Spinal cord (tissue), 9 donors: ENCODE measurements at regions not wholly inside any gene's neighbourhood (a gene's known extent, or its start where the extent isn't known, plus 50 kb on each side); places are given as distances from the start of the nearest gene placed in this dataset.

Experiments used
- DNase-seq, 6 donors: peaks; one replicate each; pipeline versions ENCODE4 v3.0.0 to v3.0.0-alpha.2; 2013 to 2015; ENCODE audit warnings: low spot score in 6 of 6, low read depth in 4 of 6
- H3K27ac ChIP-seq: one replicate; pipeline ENCODE4 v1.5.1; 2013; ENCODE audit warnings: low read depth, low read length, control low read depth
- H3K27me3 ChIP-seq: one replicate; pipeline ENCODE4 v1.6.1; 2013; ENCODE audit warnings: low read length; ENCODE audit not compliant: control insufficient read depth, insufficient read depth
- H3K36me3 ChIP-seq: one replicate; pipeline ENCODE4 v1.6.1; 2013; ENCODE audit warnings: low read length; ENCODE audit not compliant: control insufficient read depth, insufficient read depth
- H3K4me1 ChIP-seq: one replicate; pipeline ENCODE4 v1.6.1; 2013; ENCODE audit warnings: low read length; ENCODE audit not compliant: control insufficient read depth, insufficient read depth
- H3K4me3 ChIP-seq: one replicate; pipeline ENCODE4 v1.5.1; 2013; ENCODE audit warnings: low read depth, low read length, control low read depth
- H3K9me3 ChIP-seq: one replicate; pipeline ENCODE4 v1.6.1; 2013; ENCODE audit warnings: low read length; ENCODE audit not compliant: control insufficient read depth, insufficient read depth
- WGBS: methylation state at CpG from one replicate; pipeline ENCODE4 v1.1.5; 2013; ENCODE audit warnings: missing lambda C conversion rate; ENCODE audit not compliant: insufficient coverage; 5-methylcytosine and 5-hydroxymethylcytosine counted together
- donor health status: healthy.

DNA sequence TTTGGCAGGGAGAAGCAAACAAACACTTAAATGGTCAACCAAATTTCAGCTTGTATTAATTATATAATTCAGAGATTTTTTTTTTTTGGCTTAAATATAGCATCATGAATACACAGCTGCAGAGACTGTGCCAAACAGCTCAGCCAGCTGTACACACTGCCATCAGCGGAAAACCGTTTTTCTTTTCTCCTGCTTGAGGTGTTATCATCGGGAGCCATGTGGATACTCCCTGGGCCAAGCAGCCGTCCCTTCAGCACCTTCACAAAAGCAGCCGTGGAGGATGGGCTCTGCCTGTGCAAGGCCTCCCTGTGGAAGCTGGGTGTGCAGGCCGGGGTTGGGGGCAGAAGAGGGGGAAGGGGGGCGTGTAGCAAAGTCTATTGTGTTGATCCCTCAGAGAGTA, 85.0 kb downstream of the NUF2 start:
- H3K27ac ChIP-seq: no peak overlapping the region
- 39% methylated on average over 5 of the region's 7 CpGs for WGBS
- DNase-seq: peak in 2 of 6 donors; percentile 28 to 68

DNA sequence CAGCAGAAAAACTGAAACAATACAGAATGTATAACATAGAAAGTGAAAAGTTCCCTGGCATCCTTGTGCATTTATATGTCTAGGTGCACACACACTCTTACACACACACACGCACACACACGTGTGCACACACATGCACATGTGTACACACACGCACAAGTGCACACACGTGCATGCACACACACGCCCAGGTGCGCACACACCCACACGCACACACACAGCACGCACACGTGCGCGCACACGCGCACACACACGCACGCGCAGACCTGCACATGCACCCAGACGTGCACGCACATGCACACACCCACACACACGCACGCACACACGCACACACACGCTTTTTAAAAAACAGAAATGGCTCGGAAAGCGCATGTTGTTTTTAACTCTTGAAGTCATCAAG, 86.5 kb downstream of the NUF2 start:
- WGBS: 99% methylated on average over 24 of the region's 24 CpGs
- H3K27me3 ChIP-seq: no peaks in the 10 kb centered on the region

More for the DNA sequence above, 85.0 kb downstream of the NUF2 start:
- peaks cover 4% of the 10 kb centered on the region for H3K4me1 ChIP-seq
- no peaks in the 10 kb centered on the region for H3K9me3 ChIP-seq
- no peak overlapping the region for H3K4me3 ChIP-seq
- no peaks in the 10 kb centered on the region for H3K36me3 ChIP-seq
- H3K27me3 ChIP-seq: no peaks in the 10 kb centered on the region

DNA sequence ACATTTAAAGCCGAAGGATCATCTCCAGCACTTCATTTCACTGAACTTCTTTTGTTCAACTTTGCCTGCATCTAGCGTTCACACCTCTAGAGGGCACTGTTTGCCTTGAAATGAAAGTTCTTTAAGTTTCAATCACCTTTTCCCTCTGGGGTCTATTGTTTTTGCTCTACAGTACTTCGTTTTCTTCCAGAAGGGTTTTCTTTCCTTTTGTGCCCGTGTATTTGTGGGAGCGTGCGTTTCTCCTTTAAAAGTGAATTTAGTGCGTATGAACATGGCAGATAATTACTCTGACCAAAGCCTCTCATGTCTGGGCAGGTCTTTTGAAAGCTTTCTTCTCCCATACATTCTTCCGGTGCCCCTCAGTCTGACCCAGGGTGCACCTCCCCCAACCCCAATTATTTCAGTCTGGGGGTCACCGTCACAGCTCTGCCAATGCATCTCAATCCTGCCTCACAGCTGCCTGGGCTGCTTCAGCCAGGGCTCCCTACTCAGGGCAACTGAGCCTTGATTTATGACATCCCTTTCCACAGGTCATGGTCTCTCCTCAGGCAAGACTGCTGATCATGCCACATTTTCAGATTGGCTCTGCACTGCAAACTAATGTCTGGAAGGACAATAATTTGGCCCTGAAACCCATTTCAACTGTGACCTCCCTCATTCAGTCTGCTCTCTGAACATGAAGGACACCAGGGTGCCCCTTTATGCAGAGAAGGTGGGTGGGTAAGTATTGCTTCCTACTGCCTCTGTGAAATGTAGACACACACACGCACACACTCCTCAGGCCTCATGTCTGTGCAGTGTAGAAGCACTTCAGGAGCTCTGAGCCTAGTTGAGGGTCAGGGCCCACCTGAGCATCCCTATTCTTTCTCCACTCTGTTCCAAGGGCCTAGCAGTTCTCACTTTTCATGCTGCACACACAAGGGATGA, 88.6 kb downstream of the NUF2 start:
- peak; percentile 56 to 96 (median 77) for DNase-seq
- Histone ChIP-seq H3K27ac (no peak overlapping the region), H3K9me3 (no peaks in the 10 kb centered on the region), H3K4me3 (no peak overlapping the region), H3K27me3 (no peaks in the 10 kb centered on the region), H3K36me3 (no peaks in the 10 kb centered on the region), H3K4me1 (peaks cover 4% of the 10 kb centered on the region)
- 36% methylated on average over 4 of the region's 10 CpGs for WGBS

More for the DNA sequence above, 86.5 kb downstream of the NUF2 start:
- no peak overlapping the region for H3K4me3 ChIP-seq
- peaks cover 4% of the 10 kb centered on the region for H3K4me1 ChIP-seq
- H3K36me3 ChIP-seq: no peaks in the 10 kb centered on the region
- no peak overlapping the region for H3K27ac ChIP-seq
- H3K9me3 ChIP-seq: no peaks in the 10 kb centered on the region
- DNase-seq: no peak

DNA sequence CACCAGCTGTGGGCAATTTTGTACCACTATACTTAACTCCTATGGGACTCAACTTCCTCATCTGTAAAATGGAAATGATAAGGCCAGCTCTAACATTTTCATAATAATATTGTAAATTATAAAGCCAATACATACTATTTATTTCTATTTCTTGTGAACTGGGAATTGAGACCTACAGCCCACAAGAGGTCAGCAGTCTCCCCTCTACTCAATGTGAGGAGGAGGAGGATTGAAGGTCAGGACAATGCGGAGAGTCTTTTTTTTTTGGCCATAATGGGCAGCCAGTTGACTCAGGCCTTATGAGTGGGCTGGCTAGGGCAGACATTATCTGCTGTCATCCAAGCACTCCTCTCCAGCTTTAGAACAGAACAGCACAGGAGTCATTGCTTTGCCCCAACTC, 90.5 kb downstream of the NUF2 start:
- Histone ChIP-seq H3K9me3 (no peaks in the 10 kb centered on the region), H3K36me3 (no peaks in the 10 kb centered on the region), H3K27ac (no peak overlapping the region), H3K4me1 (peaks cover 4% of the 10 kb centered on the region), H3K27me3 (no peaks in the 10 kb centered on the region), H3K4me3 (no peak overlapping the region)
- no CpG with 5 or more reads among the region's 1 CpG for WGBS
- DNase-seq: no peak

DNA sequence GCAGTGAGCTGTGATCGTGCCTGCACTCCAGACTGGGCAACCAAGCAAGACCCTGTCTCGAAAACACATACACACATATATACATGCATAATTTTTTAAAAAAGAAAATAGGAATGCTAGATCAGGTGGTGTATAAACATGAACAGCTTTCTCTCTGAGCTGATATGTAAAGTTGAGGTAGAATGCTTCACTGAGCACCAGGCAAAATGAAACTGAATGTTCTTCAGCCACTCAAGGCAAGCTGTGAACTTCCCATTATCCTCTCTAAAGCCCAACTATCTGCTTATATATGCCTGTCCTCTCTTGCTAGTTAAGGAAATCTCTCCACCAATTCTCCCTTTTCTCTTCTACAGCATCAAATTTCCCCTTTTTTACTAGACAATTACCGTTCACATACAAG, 93.0 kb downstream of the NUF2 start:
- Histone ChIP-seq H3K36me3 (no peaks in the 10 kb centered on the region), H3K4me3 (no peak overlapping the region), H3K27ac (no peak overlapping the region), H3K9me3 (no peaks in the 10 kb centered on the region), H3K27me3 (no peaks in the 10 kb centered on the region), H3K4me1 (peaks cover 4% of the 10 kb centered on the region)
- 100% methylated on average over 1 of the region's 3 CpGs for WGBS
- DNase-seq: no peak

DNA sequence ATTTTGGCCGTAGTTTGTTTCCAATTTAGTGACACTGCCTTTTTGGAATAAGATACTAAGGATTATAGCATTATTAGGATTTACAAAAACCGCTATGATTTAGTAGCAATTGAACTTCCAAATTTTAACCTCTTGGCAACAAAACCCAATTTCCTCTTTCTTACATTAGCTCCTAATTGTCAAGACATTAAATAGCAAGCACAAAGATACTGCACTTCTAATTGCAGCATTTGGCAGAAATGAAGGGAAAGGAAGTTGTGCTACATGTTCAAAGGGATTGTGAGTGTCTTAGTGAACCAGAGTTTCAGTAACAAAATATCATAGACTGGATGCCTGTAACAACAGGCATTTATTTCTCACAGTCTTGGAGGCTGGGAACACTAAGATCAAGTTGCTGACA, 99.9 kb downstream of the NUF2 start:
- H3K36me3 ChIP-seq: no peaks in the 10 kb centered on the region
- WGBS: no CpG with 5 or more reads among the region's 2 CpGs
- no peak overlapping the region for H3K4me3 ChIP-seq
- no peak overlapping the region for H3K27ac ChIP-seq
- no peaks in the 10 kb centered on the region for H3K9me3 ChIP-seq
- peak in 1 of 6 donors; percentile 34 for DNase-seq
- H3K27me3 ChIP-seq: no peaks in the 10 kb centered on the region
- no peaks in the 10 kb centered on the region for H3K4me1 ChIP-seq

DNA sequence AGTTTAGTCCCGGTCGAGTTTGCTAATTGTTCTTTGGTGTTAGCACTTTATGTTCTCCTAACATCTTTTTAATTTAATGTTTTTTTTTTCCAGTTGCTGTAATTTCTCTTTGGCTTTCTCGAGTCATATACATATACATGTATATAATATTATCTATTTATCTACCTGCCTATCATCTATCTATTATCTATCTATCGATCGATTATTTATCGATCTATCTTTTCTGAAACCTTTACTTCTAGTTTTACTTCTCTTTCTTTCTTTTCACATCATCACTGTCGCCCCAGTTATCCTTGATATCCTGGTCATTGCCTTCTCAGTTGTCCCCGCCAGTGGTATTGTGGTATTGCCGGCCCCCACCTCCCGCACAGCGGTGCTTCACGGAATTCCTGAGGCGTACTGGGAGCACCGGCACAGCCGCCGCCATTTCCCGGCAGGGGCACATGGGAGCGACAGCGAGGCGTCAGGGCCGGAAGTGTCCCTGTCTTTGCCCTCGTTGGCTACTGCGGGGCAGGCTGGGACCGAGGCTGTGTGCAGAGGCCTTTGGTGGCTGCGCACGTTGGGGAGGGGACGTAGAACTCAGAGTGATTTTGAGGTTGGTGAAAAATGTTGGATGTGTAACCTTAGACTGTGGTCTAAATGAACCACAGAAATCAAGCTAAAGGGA, 101.1 kb downstream of the NUF2 start:
- WGBS: 96% methylated on average over 23 of the region's 27 CpGs
- Histone ChIP-seq H3K27me3 (no peaks in the 10 kb centered on the region), H3K27ac (no peak overlapping the region), H3K4me3 (no peak overlapping the region), H3K4me1 (no peaks in the 10 kb centered on the region), H3K9me3 (no peaks in the 10 kb centered on the region), H3K36me3 (no peaks in the 10 kb centered on the region)
- no peak for DNase-seq

DNA sequence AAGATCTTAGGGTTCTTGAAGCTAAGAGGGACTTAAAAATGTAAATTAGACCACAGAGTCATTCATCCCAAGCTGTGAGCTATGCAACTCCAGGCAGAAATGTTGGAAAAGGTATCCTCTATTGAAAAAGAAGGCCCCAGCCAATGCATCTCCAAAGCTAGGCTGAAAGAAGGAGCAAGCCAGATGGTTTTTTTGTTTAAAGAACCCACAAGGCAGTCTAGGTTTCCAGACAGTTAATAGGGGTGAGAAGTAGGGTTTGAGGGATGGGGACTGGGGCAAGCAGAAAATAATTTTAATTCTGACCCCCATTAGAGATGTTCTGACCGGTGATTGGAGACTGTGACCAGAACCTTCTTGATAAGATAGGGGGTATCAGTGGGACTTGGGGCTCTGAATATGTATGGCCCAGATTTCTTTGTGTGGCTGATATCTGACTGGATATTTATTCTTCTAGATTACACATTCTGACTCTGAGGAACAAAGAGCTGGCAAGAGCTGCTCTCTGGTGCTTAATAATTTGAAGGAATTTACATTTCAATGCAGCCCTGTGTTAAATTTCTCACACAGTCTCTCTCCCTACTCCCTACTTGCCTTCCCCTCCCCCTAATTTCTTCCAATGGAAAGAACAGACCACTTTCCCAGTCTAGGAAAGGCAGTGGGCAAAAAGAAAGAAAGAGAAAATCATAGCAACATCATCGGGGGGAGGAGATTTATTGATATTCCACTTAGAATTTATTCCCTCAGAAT, 104.9 kb downstream of the NUF2 start:
- H3K9me3 ChIP-seq: peaks cover 2% of the 10 kb centered on the region
- no peaks in the 10 kb centered on the region for H3K27me3 ChIP-seq
- no peak overlapping the region for H3K27ac ChIP-seq
- peak in 2 of 6 donors; percentile 58 to 69 for DNase-seq
- H3K36me3 ChIP-seq: no peaks in the 10 kb centered on the region
- 67% methylated on average over 1 of the region's 2 CpGs for WGBS
- no peaks in the 10 kb centered on the region for H3K4me1 ChIP-seq
- no peak overlapping the region for H3K4me3 ChIP-seq

DNA sequence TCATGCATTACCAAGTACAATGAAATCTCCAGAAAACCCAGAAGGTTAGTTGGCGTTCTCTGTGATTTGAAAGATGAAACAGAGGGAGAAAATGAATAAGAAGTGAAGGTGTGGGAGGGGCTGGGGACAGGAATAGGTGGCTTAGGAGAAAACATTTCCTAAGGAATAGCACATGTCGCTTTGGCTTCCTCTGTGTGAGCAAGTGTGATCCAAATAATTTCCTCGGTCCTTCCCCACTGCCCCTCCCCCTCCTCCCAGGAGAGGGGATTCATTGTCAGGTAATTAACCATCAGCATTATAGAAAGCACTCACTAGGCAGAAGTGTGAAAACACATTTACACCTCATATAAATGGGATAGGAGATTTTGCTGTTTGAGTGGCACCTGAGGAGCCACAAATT, 105.5 kb downstream of the NUF2 start:
- 86% methylated on average over 1 of the region's 3 CpGs for WGBS
- Histone ChIP-seq H3K36me3 (no peaks in the 10 kb centered on the region), H3K27ac (no peak overlapping the region), H3K9me3 (peaks cover 4% of the 10 kb centered on the region), H3K4me3 (no peak overlapping the region), H3K4me1 (no peaks in the 10 kb centered on the region), H3K27me3 (no peaks in the 10 kb centered on the region)
- DNase-seq: peak in 2 of 6 donors; percentile 52 to 61
